ENCODE measurements at regions not wholly inside any gene's neighbourhood (a gene's known extent, or its start where the extent isn't known, plus 50 kb on each side); places are given as distances from the start of the nearest gene placed in this dataset.

- Histone ChIP-seq H3K4me3 (ENCODE audit: low read depth, low read length) (no peak overlapping the region), H3K27ac (ENCODE audit: low read depth, low read length) (no peak overlapping the region), H3K9me3 (ENCODE audit: control insufficient read depth, insufficient read depth, low read depth, low read length) (no peaks in the 10 kb centered on the region), H3K27me3 (ENCODE audit: control insufficient read depth, insufficient read depth, low read length) (no peaks in the 10 kb centered on the region), H3K4me1 (ENCODE audit: control insufficient read depth, insufficient read depth, low read length) (no peaks in the 10 kb centered on the region), H3K36me3 (ENCODE audit: control insufficient read depth, insufficient read depth, low read length) (no peaks in the 10 kb centered on the region), H3K9ac (ENCODE audit: low read length) (no peak overlapping the region)
Observed at GRCh38 chr2:128941751-128942150, 623.1 kb upstream of the HS6ST1 start.

DNA sequence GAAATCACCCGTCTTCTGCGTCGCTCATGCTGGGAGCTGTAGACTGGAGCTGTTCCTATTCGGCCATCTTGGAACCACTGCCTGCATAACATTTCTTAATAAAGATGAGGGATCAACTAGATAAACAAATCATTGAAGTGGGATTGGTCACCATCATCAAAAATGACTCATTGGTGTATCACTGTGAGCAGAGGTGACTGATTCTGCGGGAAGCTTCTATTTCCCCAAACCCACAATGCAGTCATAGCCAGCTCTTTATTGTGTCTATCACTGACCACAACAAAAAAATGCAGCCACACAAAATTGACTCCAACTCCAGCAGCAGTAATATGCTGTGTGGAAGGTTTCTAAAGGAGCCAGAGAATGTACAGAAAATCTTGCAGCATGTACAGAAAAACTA, 630.7 kb upstream of the HS6ST1 start:
- Histone ChIP-seq H3K9ac (ENCODE audit: low read length) (no peak overlapping the region), H3K36me3 (ENCODE audit: control insufficient read depth, insufficient read depth, low read length) (no peaks in the 10 kb centered on the region), H3K27ac (ENCODE audit: low read depth, low read length) (no peak overlapping the region), H3K27me3 (ENCODE audit: control insufficient read depth, insufficient read depth, low read length) (no peaks in the 10 kb centered on the region), H3K9me3 (ENCODE audit: control insufficient read depth, insufficient read depth, low read depth, low read length) (peaks cover 26% of the 10 kb centered on the region), H3K4me1 (ENCODE audit: control insufficient read depth, insufficient read depth, low read length) (no peaks in the 10 kb centered on the region), H3K4me3 (ENCODE audit: low read depth, low read length) (no peak overlapping the region)

GRCh38 chr2:128950758-128951157, 632.1 kb upstream of the HS6ST1 start:
- H3K27ac ChIP-seq (ENCODE audit: low read depth, low read length) = no peak overlapping the region
- no peaks in the 10 kb centered on the region for H3K36me3 ChIP-seq (ENCODE audit: control insufficient read depth, insufficient read depth, low read length)
- H3K27me3 ChIP-seq (ENCODE audit: control insufficient read depth, insufficient read depth, low read length) = no peaks in the 10 kb centered on the region
- no peak overlapping the region for H3K4me3 ChIP-seq (ENCODE audit: low read depth, low read length)
- H3K9ac ChIP-seq (ENCODE audit: low read length) = no peak overlapping the region
- no peaks in the 10 kb centered on the region for H3K4me1 ChIP-seq (ENCODE audit: control insufficient read depth, insufficient read depth, low read length)
- H3K9me3 ChIP-seq (ENCODE audit: control insufficient read depth, insufficient read depth, low read depth, low read length) = peaks cover 30% of the 10 kb centered on the region

DNA sequence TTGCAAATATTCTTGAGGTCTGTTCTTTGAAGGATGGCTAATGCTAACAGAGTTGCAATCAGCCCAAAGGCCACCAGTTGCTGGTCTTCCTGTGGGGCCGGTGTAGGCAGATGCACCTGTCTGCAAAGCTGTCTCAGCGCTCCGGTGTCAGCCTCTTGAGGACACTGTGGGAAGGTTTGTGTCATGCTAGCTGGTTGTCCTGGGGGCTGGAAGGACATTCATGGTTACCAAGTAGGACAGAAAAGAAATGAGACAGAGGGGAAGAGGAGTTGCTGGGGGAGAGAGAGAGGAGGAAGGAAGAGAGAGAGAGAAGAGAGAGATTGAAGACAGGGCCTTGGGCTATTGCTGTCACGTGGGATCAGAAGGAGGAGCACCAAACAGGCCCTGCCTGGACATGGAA, 639.6 kb upstream of the HS6ST1 start:
- Histone ChIP-seq H3K9ac (ENCODE audit: low read length) (no peak overlapping the region), H3K9me3 (ENCODE audit: control insufficient read depth, insufficient read depth, low read depth, low read length) (peaks cover 25% of the 10 kb centered on the region), H3K4me1 (ENCODE audit: control insufficient read depth, insufficient read depth, low read length) (no peaks in the 10 kb centered on the region), H3K36me3 (ENCODE audit: control insufficient read depth, insufficient read depth, low read length) (no peaks in the 10 kb centered on the region), H3K27me3 (ENCODE audit: control insufficient read depth, insufficient read depth, low read length) (no peaks in the 10 kb centered on the region), H3K4me3 (ENCODE audit: low read depth, low read length) (no peak overlapping the region), H3K27ac (ENCODE audit: low read depth, low read length) (no peak overlapping the region)

- no peaks in the 10 kb centered on the region for H3K36me3 ChIP-seq (ENCODE audit: control insufficient read depth, insufficient read depth, low read length)
- H3K9ac ChIP-seq (ENCODE audit: low read length) = no peak overlapping the region
Observed at GRCh38 chr2:128967646-128968045, 649.0 kb upstream of the HS6ST1 start.

GRCh38 chr2:128969374-128969773, 650.7 kb upstream of the HS6ST1 start:
- Histone ChIP-seq H3K4me3 (ENCODE audit: low read depth, low read length) (no peak overlapping the region), H3K9ac (ENCODE audit: low read length) (no peak overlapping the region), H3K27me3 (ENCODE audit: control insufficient read depth, insufficient read depth, low read length) (no peaks in the 10 kb centered on the region)

More at GRCh38 chr2:128967646-128968045, 649.0 kb upstream of the HS6ST1 start:
- no peak overlapping the region for H3K27ac ChIP-seq (ENCODE audit: low read depth, low read length)
- H3K4me1 ChIP-seq (ENCODE audit: control insufficient read depth, insufficient read depth, low read length) = no peaks in the 10 kb centered on the region
- H3K9me3 ChIP-seq (ENCODE audit: control insufficient read depth, insufficient read depth, low read depth, low read length) = 0 out of 2 replicates have a peak, but pooled peaks cover 7% of the 10 kb centered on the region
- no peak overlapping the region for H3K4me3 ChIP-seq (ENCODE audit: low read depth, low read length)
- H3K27me3 ChIP-seq (ENCODE audit: control insufficient read depth, insufficient read depth, low read length) = no peaks in the 10 kb centered on the region

GRCh38 chr2:128970332-128971116, 651.9 kb upstream of the HS6ST1 start:
- Histone ChIP-seq H3K4me3 (ENCODE audit: low read depth, low read length) (no peak overlapping the region), H3K36me3 (ENCODE audit: control insufficient read depth, insufficient read depth, low read length) (no peaks in the 10 kb centered on the region), H3K9ac (ENCODE audit: low read length) (no peak overlapping the region), H3K27ac (ENCODE audit: low read depth, low read length) (no peak overlapping the region), H3K27me3 (ENCODE audit: control insufficient read depth, insufficient read depth, low read length) (no peaks in the 10 kb centered on the region), H3K4me1 (ENCODE audit: control insufficient read depth, insufficient read depth, low read length) (no peaks in the 10 kb centered on the region), H3K9me3 (ENCODE audit: control insufficient read depth, insufficient read depth, low read depth, low read length) (no peaks in the 10 kb centered on the region)

More at GRCh38 chr2:128969374-128969773, 650.7 kb upstream of the HS6ST1 start:
- H3K9me3 ChIP-seq (ENCODE audit: control insufficient read depth, insufficient read depth, low read depth, low read length) = no peaks in the 10 kb centered on the region
- no peak overlapping the region for H3K27ac ChIP-seq (ENCODE audit: low read depth, low read length)
- H3K36me3 ChIP-seq (ENCODE audit: control insufficient read depth, insufficient read depth, low read length) = no peaks in the 10 kb centered on the region
- no peaks in the 10 kb centered on the region for H3K4me1 ChIP-seq (ENCODE audit: control insufficient read depth, insufficient read depth, low read length)

GRCh38 chr2:128973566-128973965, 654.9 kb upstream of the HS6ST1 start:
- no peak overlapping the region for H3K4me3 ChIP-seq (ENCODE audit: low read depth, low read length)
- no peaks in the 10 kb centered on the region for H3K9me3 ChIP-seq (ENCODE audit: control insufficient read depth, insufficient read depth, low read depth, low read length)
- H3K27me3 ChIP-seq (ENCODE audit: control insufficient read depth, insufficient read depth, low read length) = no peaks in the 10 kb centered on the region
- no peaks in the 10 kb centered on the region for H3K36me3 ChIP-seq (ENCODE audit: control insufficient read depth, insufficient read depth, low read length)
- H3K4me1 ChIP-seq (ENCODE audit: control insufficient read depth, insufficient read depth, low read length) = no peaks in the 10 kb centered on the region
- no peak overlapping the region for H3K9ac ChIP-seq (ENCODE audit: low read length)
- no peak overlapping the region for H3K27ac ChIP-seq (ENCODE audit: low read depth, low read length)

GRCh38 chr2:128978212-128978611, 659.5 kb upstream of the HS6ST1 start:
- H3K36me3 ChIP-seq (ENCODE audit: control insufficient read depth, insufficient read depth, low read length) = no peaks in the 10 kb centered on the region
- no peaks in the 10 kb centered on the region for H3K27me3 ChIP-seq (ENCODE audit: control insufficient read depth, insufficient read depth, low read length)
- H3K4me1 ChIP-seq (ENCODE audit: control insufficient read depth, insufficient read depth, low read length) = no peaks in the 10 kb centered on the region; the same call in 1 of the 2 replicates
- no peaks in the 10 kb centered on the region for H3K9me3 ChIP-seq (ENCODE audit: control insufficient read depth, insufficient read depth, low read depth, low read length)
- H3K27ac ChIP-seq (ENCODE audit: low read depth, low read length) = no peak overlapping the region
- H3K4me3 ChIP-seq (ENCODE audit: low read depth, low read length) = no peak overlapping the region
- H3K9ac ChIP-seq (ENCODE audit: low read length) = no peak overlapping the region

GRCh38 chr2:128979182-128979581, 660.5 kb upstream of the HS6ST1 start:
- Histone ChIP-seq H3K9ac (ENCODE audit: low read length) (no peak overlapping the region), H3K36me3 (ENCODE audit: control insufficient read depth, insufficient read depth, low read length) (no peaks in the 10 kb centered on the region), H3K9me3 (ENCODE audit: control insufficient read depth, insufficient read depth, low read depth, low read length) (no peaks in the 10 kb centered on the region), H3K4me1 (ENCODE audit: control insufficient read depth, insufficient read depth, low read length) (no peaks in the 10 kb centered on the region; the same call in 1 of the 2 replicates), H3K4me3 (ENCODE audit: low read depth, low read length) (no peak overlapping the region), H3K27me3 (ENCODE audit: control insufficient read depth, insufficient read depth, low read length) (no peaks in the 10 kb centered on the region), H3K27ac (ENCODE audit: low read depth, low read length) (no peak overlapping the region)

- Histone ChIP-seq H3K9ac (ENCODE audit: low read length) (no peak overlapping the region), H3K4me3 (ENCODE audit: low read depth, low read length) (no peak overlapping the region), H3K9me3 (ENCODE audit: control insufficient read depth, insufficient read depth, low read depth, low read length) (no peaks in the 10 kb centered on the region), H3K27ac (ENCODE audit: low read depth, low read length) (no peak overlapping the region), H3K36me3 (ENCODE audit: control insufficient read depth, insufficient read depth, low read length) (no peaks in the 10 kb centered on the region), H3K27me3 (ENCODE audit: control insufficient read depth, insufficient read depth, low read length) (no peaks in the 10 kb centered on the region), H3K4me1 (ENCODE audit: control insufficient read depth, insufficient read depth, low read length) (no peaks in the 10 kb centered on the region; the same call in 1 of the 2 replicates)
Observed at GRCh38 chr2:128980475-128980874, 661.8 kb upstream of the HS6ST1 start.
